Ishikawa (cell line): ENCODE measurements at regions not wholly inside any gene's neighbourhood (a gene's known extent, or its start where the extent isn't known, plus 50 kb on each side); places are given as distances from the start of the nearest gene placed in this dataset.

Experiments
- CEBPB ChIP-seq: IDR thresholded peaks from 2 replicates; pipeline ENCODE4 v1.6.1; 2012
- CREB1 ChIP-seq: IDR thresholded peaks from 2 replicates; pipeline ENCODE4 v1.6.1; 2012; ENCODE audit warnings: low read depth
- EGR1 ChIP-seq: IDR thresholded peaks from 2 replicates; pipeline ENCODE4 v1.6.1; 2012
- EP300 ChIP-seq: IDR thresholded peaks from 2 replicates; pipeline ENCODE4 v1.6.1; 2012; ENCODE audit warnings: borderline replicate concordance
- FOXM1 ChIP-seq: IDR thresholded peaks from 2 replicates; pipeline ENCODE4 v1.6.1; 2012; ENCODE audit warnings: low read depth, borderline replicate concordance
- MAX ChIP-seq: IDR thresholded peaks from 2 replicates; pipeline ENCODE4 v1.6.1; 2012
- NFIC ChIP-seq: IDR thresholded peaks from 2 replicates; pipeline ENCODE4 v1.6.1; 2012
- RAD21 ChIP-seq: IDR thresholded peaks from 2 replicates; pipeline ENCODE4 v1.6.1; 2012; ENCODE audit warnings: low read depth
- REST ChIP-seq: IDR thresholded peaks from 2 replicates; pipeline ENCODE4 v1.6.1; 2012; ENCODE audit warnings: low read depth, mild to moderate bottlenecking
- TAF1 ChIP-seq: IDR thresholded peaks from 2 replicates; pipeline ENCODE4 v1.6.1; 2012; ENCODE audit warnings: low read depth, mild to moderate bottlenecking
- TCF12 ChIP-seq: IDR thresholded peaks from 2 replicates; pipeline ENCODE4 v1.6.1; 2012; ENCODE audit warnings: low read depth
- TEAD4 ChIP-seq: IDR thresholded peaks from 2 replicates; pipeline ENCODE4 v1.6.1; 2012
- USF1 ChIP-seq: IDR thresholded peaks from 2 replicates; pipeline ENCODE4 v1.6.1; 2012
- YY1 ChIP-seq: IDR thresholded peaks from 2 replicates; pipeline ENCODE4 v1.6.1; 2012; ENCODE audit warnings: low read depth
- ZBTB7A ChIP-seq: IDR thresholded peaks from 2 replicates; pipeline ENCODE4 v1.6.1; 2012; ENCODE audit warnings: low read depth

GRCh38 chr7:115613836-115614235 lies 416.7 kb downstream of the TFEC start:
- no peak for TF ChIP-seq MAX
- TF ChIP-seq NFIC, result no peak
- TF ChIP-seq CEBPB, result no peak
- no peak for TF ChIP-seq YY1
- TF ChIP-seq TAF1, result no peak
- no peak for TF ChIP-seq CREB1
- TF ChIP-seq USF1, result no peak
- no peak for TF ChIP-seq REST
- no peak for TF ChIP-seq TCF12
- no peak for TF ChIP-seq RAD21
- TF ChIP-seq ZBTB7A, result no peak
- no peak for TF ChIP-seq TEAD4
- TF ChIP-seq FOXM1, result no peak
- TF ChIP-seq EGR1, result no peak
- TF ChIP-seq EP300, result no peak

GRCh38 chr7:115603416-115603815 lies 427.1 kb downstream of the TFEC start:
- TF ChIP-seq MAX, result no peak
- no peak for TF ChIP-seq TEAD4
- no peak for TF ChIP-seq TAF1
- TF ChIP-seq USF1, result no peak
- TF ChIP-seq EP300, result no peak
- no peak for TF ChIP-seq EGR1
- no peak for TF ChIP-seq CEBPB
- no peak for TF ChIP-seq TCF12
- TF ChIP-seq REST, result no peak
- no peak for TF ChIP-seq RAD21
- no peak for TF ChIP-seq NFIC
- no peak for TF ChIP-seq CREB1
- no peak for TF ChIP-seq FOXM1
- TF ChIP-seq YY1, result no peak
- no peak for TF ChIP-seq ZBTB7A

- TF ChIP-seq CEBPB (no peak), EP300 (no peak), TEAD4 (no peak), RAD21 (no peak), CREB1 (no peak), FOXM1 (no peak), MAX (no peak), ZBTB7A (no peak), USF1 (no peak), REST (no peak), TCF12 (no peak), TAF1 (no peak), EGR1 (no peak), NFIC (no peak)
Measured at GRCh38 chr7:115600207-115600606, 430.4 kb downstream of the TFEC start.

GRCh38 chr7:115593111-115593510 lies 437.5 kb downstream of the TFEC start:
- TF ChIP-seq FOXM1 (no peak), TAF1 (no peak), TEAD4 (no peak), USF1 (no peak), MAX (no peak), CEBPB (no peak), ZBTB7A (no peak), EP300 (no peak), CREB1 (no peak), REST (no peak), RAD21 (no peak), YY1 (no peak)
